Stimulated activated naive CD8-positive, alpha-beta T cell treated with anti-CD3 and anti-CD28 coated beads, Interleukin-15, Interleukin-2, amounts not matched to agents 100 ng/mL and 50 ng/mL, for 24 hours (primary cell): ENCODE measurements at regions not wholly inside any gene's neighbourhood (a gene's known extent, or its start where the extent isn't known, plus 50 kb on each side); places are given as distances from the start of the nearest gene placed in this dataset.

Experiments
- H3K27ac Mint-ChIP-seq: one replicate; pipeline ENCODE4 v1.8.0; 2021; ENCODE audit warnings: mild to moderate bottlenecking, mixed read lengths
- H3K27me3 Mint-ChIP-seq: one replicate; pipeline ENCODE4 v1.8.0; 2021; ENCODE audit warnings: mixed read lengths
- H3K36me3 Mint-ChIP-seq: one replicate; pipeline ENCODE4 v1.8.0; 2021; ENCODE audit warnings: low read depth, mixed read lengths
- H3K4me1 Mint-ChIP-seq: one replicate; pipeline ENCODE4 v1.8.0; 2021; ENCODE audit warnings: low read depth, mixed read lengths
- H3K4me3 Mint-ChIP-seq: one replicate; pipeline ENCODE4 v1.8.0; 2021; ENCODE audit warnings: mild to moderate bottlenecking, mixed read lengths
- H3K9me3 Mint-ChIP-seq: one replicate; pipeline ENCODE4 v1.8.0; 2021; ENCODE audit warnings: mixed read lengths

- Mint-ChIP-seq H3K27me3 (no peaks in the 10 kb centered on the region), H3K27ac (no peak overlapping the region), H3K9me3 (peaks cover 12% of the 10 kb centered on the region), H3K4me1 (no peaks in the 10 kb centered on the region), H3K4me3 (no peak overlapping the region), H3K36me3 (no peaks in the 10 kb centered on the region)
Observed at GRCh38 chr4:61024610-61025009, 175.5 kb upstream of the ADGRL3 start.

GRCh38 chr4:61027939-61028338, 172.2 kb upstream of the ADGRL3 start:
- no peaks in the 10 kb centered on the region for H3K27me3 Mint-ChIP-seq
- H3K36me3 Mint-ChIP-seq: no peaks in the 10 kb centered on the region
- H3K4me1 Mint-ChIP-seq: no peaks in the 10 kb centered on the region
- no peak overlapping the region for H3K27ac Mint-ChIP-seq
- no peak overlapping the region for H3K4me3 Mint-ChIP-seq
- H3K9me3 Mint-ChIP-seq: peaks cover 8% of the 10 kb centered on the region

GRCh38 chr4:61036071-61036684, 163.9 kb upstream of the ADGRL3 start:
- Mint-ChIP-seq H3K9me3 (peaks cover 9% of the 10 kb centered on the region), H3K4me3 (no peak overlapping the region), H3K36me3 (no peaks in the 10 kb centered on the region), H3K27ac (no peak overlapping the region), H3K27me3 (no peaks in the 10 kb centered on the region), H3K4me1 (no peaks in the 10 kb centered on the region)

GRCh38 chr4:61041527-61041926, 158.6 kb upstream of the ADGRL3 start:
- no peak overlapping the region for H3K27ac Mint-ChIP-seq
- H3K27me3 Mint-ChIP-seq: no peaks in the 10 kb centered on the region
- H3K4me1 Mint-ChIP-seq: no peaks in the 10 kb centered on the region
- peaks cover 13% of the 10 kb centered on the region for H3K9me3 Mint-ChIP-seq
- no peaks in the 10 kb centered on the region for H3K36me3 Mint-ChIP-seq
- H3K4me3 Mint-ChIP-seq: no peak overlapping the region

GRCh38 chr4:61044837-61045236, 155.3 kb upstream of the ADGRL3 start:
- Mint-ChIP-seq H3K27ac (no peak overlapping the region), H3K4me1 (no peaks in the 10 kb centered on the region), H3K9me3 (peaks cover 9% of the 10 kb centered on the region), H3K27me3 (no peaks in the 10 kb centered on the region), H3K36me3 (no peaks in the 10 kb centered on the region), H3K4me3 (no peak overlapping the region)

- no peaks in the 10 kb centered on the region for H3K36me3 Mint-ChIP-seq
- H3K27ac Mint-ChIP-seq: no peak overlapping the region
- H3K27me3 Mint-ChIP-seq: no peaks in the 10 kb centered on the region
- peaks cover 14% of the 10 kb centered on the region for H3K9me3 Mint-ChIP-seq
- H3K4me1 Mint-ChIP-seq: no peaks in the 10 kb centered on the region
- no peak overlapping the region for H3K4me3 Mint-ChIP-seq
Observed at GRCh38 chr4:61049018-61049417, 151.1 kb upstream of the ADGRL3 start.

- Mint-ChIP-seq H3K4me1 (no peaks in the 10 kb centered on the region), H3K27ac (no peak overlapping the region), H3K27me3 (no peaks in the 10 kb centered on the region), H3K36me3 (no peaks in the 10 kb centered on the region), H3K9me3 (peaks cover 15% of the 10 kb centered on the region), H3K4me3 (no peak overlapping the region)
Observed at GRCh38 chr4:61067381-61067780, 132.7 kb upstream of the ADGRL3 start.

- peaks cover 15% of the 10 kb centered on the region for H3K9me3 Mint-ChIP-seq
- H3K27ac Mint-ChIP-seq: no peak overlapping the region
- no peaks in the 10 kb centered on the region for H3K4me1 Mint-ChIP-seq
- no peaks in the 10 kb centered on the region for H3K27me3 Mint-ChIP-seq
- no peaks in the 10 kb centered on the region for H3K36me3 Mint-ChIP-seq
- H3K4me3 Mint-ChIP-seq: no peak overlapping the region
Observed at GRCh38 chr4:61068060-61068459, 132.1 kb upstream of the ADGRL3 start.

- peaks cover 15% of the 10 kb centered on the region for H3K9me3 Mint-ChIP-seq
- H3K27ac Mint-ChIP-seq: no peak overlapping the region
- H3K27me3 Mint-ChIP-seq: no peaks in the 10 kb centered on the region
- no peaks in the 10 kb centered on the region for H3K36me3 Mint-ChIP-seq
- H3K4me1 Mint-ChIP-seq: no peaks in the 10 kb centered on the region
- no peak overlapping the region for H3K4me3 Mint-ChIP-seq
Observed at GRCh38 chr4:61068745-61069144, 131.4 kb upstream of the ADGRL3 start.

GRCh38 chr4:61070269-61070668, 129.9 kb upstream of the ADGRL3 start:
- Mint-ChIP-seq H3K27me3 (no peaks in the 10 kb centered on the region), H3K4me3 (no peak overlapping the region), H3K27ac (no peak overlapping the region), H3K36me3 (no peaks in the 10 kb centered on the region), H3K4me1 (no peaks in the 10 kb centered on the region), H3K9me3 (peaks cover 11% of the 10 kb centered on the region)

GRCh38 chr4:61079427-61079826, 120.7 kb upstream of the ADGRL3 start:
- no peaks in the 10 kb centered on the region for H3K27me3 Mint-ChIP-seq
- no peak overlapping the region for H3K4me3 Mint-ChIP-seq
- H3K36me3 Mint-ChIP-seq: no peaks in the 10 kb centered on the region
- H3K9me3 Mint-ChIP-seq: peaks cover 9% of the 10 kb centered on the region
- H3K27ac Mint-ChIP-seq: no peak overlapping the region
- H3K4me1 Mint-ChIP-seq: no peaks in the 10 kb centered on the region

GRCh38 chr4:61079976-61080375, 120.2 kb upstream of the ADGRL3 start:
- H3K27me3 Mint-ChIP-seq: no peaks in the 10 kb centered on the region
- H3K27ac Mint-ChIP-seq: no peak overlapping the region
- no peaks in the 10 kb centered on the region for H3K36me3 Mint-ChIP-seq
- no peaks in the 10 kb centered on the region for H3K4me1 Mint-ChIP-seq
- no peak overlapping the region for H3K4me3 Mint-ChIP-seq
- peaks cover 9% of the 10 kb centered on the region for H3K9me3 Mint-ChIP-seq

GRCh38 chr4:61085534-61085933, 114.6 kb upstream of the ADGRL3 start:
- peaks cover 10% of the 10 kb centered on the region for H3K9me3 Mint-ChIP-seq
- no peaks in the 10 kb centered on the region for H3K27me3 Mint-ChIP-seq
- H3K36me3 Mint-ChIP-seq: no peaks in the 10 kb centered on the region
- H3K4me1 Mint-ChIP-seq: no peaks in the 10 kb centered on the region
- no peak overlapping the region for H3K4me3 Mint-ChIP-seq
- H3K27ac Mint-ChIP-seq: no peak overlapping the region

GRCh38 chr4:61086357-61086756, 113.8 kb upstream of the ADGRL3 start:
- Mint-ChIP-seq H3K36me3 (no peaks in the 10 kb centered on the region), H3K27me3 (no peaks in the 10 kb centered on the region), H3K4me3 (no peak overlapping the region), H3K9me3 (peaks cover 10% of the 10 kb centered on the region), H3K27ac (no peak overlapping the region), H3K4me1 (no peaks in the 10 kb centered on the region)

GRCh38 chr4:61086979-61087378, 113.1 kb upstream of the ADGRL3 start:
- Mint-ChIP-seq H3K27ac (no peak overlapping the region), H3K4me3 (no peak overlapping the region), H3K27me3 (no peaks in the 10 kb centered on the region), H3K36me3 (no peaks in the 10 kb centered on the region), H3K4me1 (no peaks in the 10 kb centered on the region), H3K9me3 (peaks cover 14% of the 10 kb centered on the region)

GRCh38 chr4:61094854-61095598, 105.1 kb upstream of the ADGRL3 start:
- Mint-ChIP-seq H3K27me3 (no peaks in the 10 kb centered on the region), H3K9me3 (peaks cover 27% of the 10 kb centered on the region), H3K4me3 (no peak overlapping the region), H3K4me1 (no peaks in the 10 kb centered on the region), H3K36me3 (no peaks in the 10 kb centered on the region), H3K27ac (no peak overlapping the region)
